Kidney epithelial cell (primary cell): ENCODE measurements at regions not wholly inside any gene's neighbourhood (a gene's known extent, or its start where the extent isn't known, plus 50 kb on each side); places are given as distances from the start of the nearest gene placed in this dataset.

Source experiments
- DNase-seq: peaks from one replicate; pipeline ENCODE4 v3.0.0-alpha.2; 2010; ENCODE audit warnings: low read depth
- H3K27me3 ChIP-seq: 2 replicates; pipeline ENCODE4 v1.6.0; 2011; ENCODE audit warnings: low read length; ENCODE audit not compliant: control insufficient read depth, insufficient read depth
- H3K36me3 ChIP-seq: 2 replicates; pipeline ENCODE4 v1.5.1; 2011; ENCODE audit warnings: low read length; ENCODE audit not compliant: control insufficient read depth, insufficient read depth
- H3K4me3 ChIP-seq: 2 replicates; pipeline ENCODE4 v1.5.1; 2011; ENCODE audit warnings: low read depth, mild to moderate bottlenecking, control low read depth, low read length
- CTCF ChIP-seq: IDR thresholded peaks from 2 replicates; pipeline ENCODE4 v1.5.1; 2011; ENCODE audit warnings: mild to moderate bottlenecking, moderate library complexity, low read length, control low read depth, inconsistent platforms; ENCODE audit not compliant: insufficient read depth, poor library complexity, severe bottlenecking

- Histone ChIP-seq H3K36me3 (no peaks in the 10 kb centered on the region), H3K27me3 (peaks cover 7% of the 10 kb centered on the region), H3K4me3 (no peak overlapping the region)
- DNase-seq = no peak
- no peak for TF ChIP-seq CTCF
These were observed 51.7 kb upstream of the FOXP4 start for GRCh38 chr6:41494212-41495110.
